HTR-8/SVneo (cell line): ENCODE measurements at regions not wholly inside any gene's neighbourhood (a gene's known extent, or its start where the extent isn't known, plus 50 kb on each side); places are given as distances from the start of the nearest gene placed in this dataset.

Source experiments
- DNase-seq: peaks from one replicate; pipeline ENCODE4 v3.0.0; 2011; ENCODE audit warnings: low spot score, mixed read lengths; ENCODE audit not compliant: insufficient read length
- FAIRE-seq: peaks from 2 replicates; lab custom pipeline; 2011; peaks lifted over from hg19 to GRCh38; lab: Jason Lieb, UNC

GRCh38 chr20:19807946-19808330, 49.9 kb downstream of the RIN2 start:
- DNase-seq: no peak
- FAIRE-seq: no peak

GRCh38 chr20:19808498-19808897, 50.4 kb downstream of the RIN2 start:
- FAIRE-seq (no peak), DNase-seq (no peak)

- DNase-seq (no peak), FAIRE-seq (no peak)
Measured at GRCh38 chr20:19809505-19809904, 51.4 kb downstream of the RIN2 start.

- DNase-seq: no peak
- no peak for FAIRE-seq
Measured at GRCh38 chr20:19811231-19811630, 53.2 kb downstream of the RIN2 start.

GRCh38 chr20:19812056-19812455, 54.0 kb downstream of the RIN2 start:
- no peak for DNase-seq
- no peak for FAIRE-seq

- DNase-seq: no peak
- no peak for FAIRE-seq
Measured at GRCh38 chr20:19812696-19813095, 54.6 kb downstream of the RIN2 start.

GRCh38 chr20:19813846-19814640, 56.0 kb downstream of the RIN2 start:
- FAIRE-seq: no peak
- no peak for DNase-seq

- DNase-seq (peak; percentile 85), FAIRE-seq (peak; percentile 93)
Measured at GRCh38 chr20:19815553-19815991, 57.5 kb downstream of the RIN2 start.

- FAIRE-seq (no peak), DNase-seq (no peak)
Measured at GRCh38 chr20:19816386-19816785, 58.3 kb downstream of the RIN2 start.

GRCh38 chr20:19817017-19817416, 59.0 kb downstream of the RIN2 start:
- FAIRE-seq: no peak

GRCh38 chr20:19819149-19819548, 61.1 kb downstream of the RIN2 start:
- no peak for DNase-seq

More at GRCh38 chr20:19817017-19817416, 59.0 kb downstream of the RIN2 start:
- no peak for DNase-seq

GRCh38 chr20:19820555-19821211, 62.6 kb downstream of the RIN2 start:
- DNase-seq: no peak
- FAIRE-seq: no peak

More at GRCh38 chr20:19819149-19819548, 61.1 kb downstream of the RIN2 start:
- no peak for FAIRE-seq

GRCh38 chr20:19821606-19822005, 63.5 kb downstream of the RIN2 start:
- FAIRE-seq (no peak), DNase-seq (no peak)

GRCh38 chr20:19823216-19823615, 65.2 kb downstream of the RIN2 start:
- DNase-seq: no peak
- FAIRE-seq: no peak

GRCh38 chr20:19823971-19824370, 65.9 kb downstream of the RIN2 start:
- no peak for DNase-seq
- FAIRE-seq: no peak

GRCh38 chr20:19824861-19825260, 66.8 kb downstream of the RIN2 start:
- DNase-seq: no peak
- FAIRE-seq: no peak

- DNase-seq (no peak), FAIRE-seq (no peak)
Measured at GRCh38 chr20:19826179-19826914, 68.3 kb downstream of the RIN2 start.

- no peak for FAIRE-seq
Measured at GRCh38 chr20:19827818-19828217, 69.8 kb downstream of the RIN2 start.

GRCh38 chr20:19828232-19828631, 70.2 kb downstream of the RIN2 start:
- DNase-seq (peak; percentile 65), FAIRE-seq (peak; percentile 46)

More at GRCh38 chr20:19827818-19828217, 69.8 kb downstream of the RIN2 start:
- no peak for DNase-seq

GRCh38 chr20:19830211-19830785, 72.2 kb downstream of the RIN2 start:
- no peak for FAIRE-seq
- DNase-seq: no peak
